GM12874 (cell line): ENCODE measurements at regions not wholly inside any gene's neighbourhood (a gene's known extent, or its start where the extent isn't known, plus 50 kb on each side); places are given as distances from the start of the nearest gene placed in this dataset.

Experiments
- CTCF ChIP-seq: IDR thresholded peaks from 2 replicates; pipeline ENCODE4 v1.5.1; 2011; ENCODE audit warnings: low read depth, mild to moderate bottlenecking, control low read depth, low read length, moderate library complexity; ENCODE audit not compliant: insufficient read depth

GRCh38 chr14:44215660-44216059, 291.4 kb downstream of the FSCB start:
- TF ChIP-seq CTCF, result no peak

GRCh38 chr14:44211718-44212117, 295.4 kb downstream of the FSCB start:
- TF ChIP-seq CTCF, result no peak

- no peak for TF ChIP-seq CTCF
Observed at GRCh38 chr14:44204061-44204835, 302.8 kb downstream of the FSCB start.

GRCh38 chr14:44180975-44181374, 326.1 kb downstream of the FSCB start:
- TF ChIP-seq CTCF, result no peak

- no peak for TF ChIP-seq CTCF
Observed at GRCh38 chr14:44170556-44170955, 336.5 kb downstream of the FSCB start.

GRCh38 chr14:44170101-44170500, 337.0 kb downstream of the FSCB start:
- TF ChIP-seq CTCF, result no peak

GRCh38 chr14:44168566-44168965, 338.5 kb downstream of the FSCB start:
- TF ChIP-seq CTCF, result no peak
